K562 (cell line): ENCODE measurements at regions not wholly inside any gene's neighbourhood (a gene's known extent, or its start where the extent isn't known, plus 50 kb on each side); places are given as distances from the start of the nearest gene placed in this dataset.
"Not testable (repeated sequence)": the region's sequence is repeated elsewhere in the genome, so short reads cannot be mapped to it uniquely, and the experiment has no call there.

Source experiments
- ATAC-seq: fragments of 200-7000 bp; cut with Tn5 transposase; 3 replicates; pipeline ENCODE4 v1.9.1; 2020; ENCODE audit warnings: moderate library complexity
- BruUV-seq: library from RNA; stranded (reverse); fragments of 400-500 nt; replicated peaks from 2 replicates; lab custom pipeline; 2021; lab: Mats Ljungman, UMichigan
- CTCF ChIA-PET: fragments of 300-600 bp; formaldehyde crosslinking; extraction: SDS; loops from one replicate; lab custom pipeline; 2021; ENCODE audit warnings: low intra/inter-chr PET ratio; lab: Yijun Ruan, JAX
- POLR2A ChIA-PET: fragments of 300-600, 350-650 bp; sonication (Branson Sonifier 250); formaldehyde crosslinking; extraction: SDS; loops from one replicate; lab custom pipeline; 2021; ENCODE audit warnings: antibody characterized with exemption, inconsistent platforms; lab: Yijun Ruan, JAX
- DNase-seq, 4 experiments: peaks; one replicate each; pipeline versions ENCODE4 v3.0.0 to v3.0.0-alpha.2; 2011 to 2018; ENCODE audit warnings: low spot score in 3 of 4, mixed read lengths in 3 of 4; ENCODE audit errors: extremely low read depth in 1 of 4
- FAIRE-seq: peaks from 2 replicates; lab custom pipeline; 2011; peaks lifted over from hg19 to GRCh38; lab: Jason Lieb, UNC
- H2AFZ ChIP-seq: 2 replicates; pipeline ENCODE4 v1.6.0; 2011; ENCODE audit warnings: low read depth, low read length, control low read depth, inconsistent platforms
- H3K27ac ChIP-seq: fragments of 200-600 bp; 3 replicates; pipeline ENCODE4 v1.8.0; 2011; ENCODE audit warnings: low read depth, mild to moderate bottlenecking, control low read depth, inconsistent platforms, low read length, moderate library complexity, mixed read lengths; ENCODE audit errors: extremely low read depth
- H3K27me3 ChIP-seq, 2 experiments: fragments of 300-600 bp in 1 of 2; 2 replicates in 1 of 2; 3 replicates in 1 of 2; pipeline versions ENCODE4 v1.6.0 to v1.8.0; 2011; ENCODE audit warnings: inconsistent platforms in 2 of 2, low read length in 2 of 2, mild to moderate bottlenecking in 1 of 2, mixed read lengths in 1 of 2, moderate library complexity in 1 of 2; ENCODE audit not compliant: control insufficient read depth in 2 of 2, insufficient read depth in 2 of 2
- H3K36me3 ChIP-seq: fragments of 300-600 bp; 3 replicates; pipeline ENCODE4 v1.8.0; 2011; ENCODE audit warnings: mild to moderate bottlenecking, low read length, inconsistent platforms; ENCODE audit not compliant: control insufficient read depth, insufficient read depth
- H3K4me1 ChIP-seq, 2 experiments: fragments of 200-600 bp in 1 of 2; replicated peaks in 1 of 2; 2 replicates in 1 of 2; 3 replicates in 1 of 2; pipeline versions ENCODE4 v1.5.1 to v1.8.0; 2011; ENCODE audit warnings: inconsistent platforms in 2 of 2, low read length in 2 of 2, mild to moderate bottlenecking in 1 of 2, mixed read lengths in 1 of 2, moderate library complexity in 1 of 2; ENCODE audit not compliant: control insufficient read depth in 2 of 2, insufficient read depth in 2 of 2
- H3K4me2 ChIP-seq: 2 replicates; pipeline ENCODE4 v1.6.1; 2011; ENCODE audit warnings: low read length, control low read depth, inconsistent platforms, mixed read lengths; ENCODE audit not compliant: insufficient read depth
- H3K4me3 ChIP-seq: fragments of 200-600 bp; sonication (generic), shearing (Covaris generic); 2 replicates; pipeline ENCODE4 v1.5.1; 2016; ENCODE audit warnings: control low read depth, inconsistent platforms
- H3K79me2 ChIP-seq: fragments of 200-600 bp; 3 replicates; pipeline ENCODE4 v1.8.0; 2011; ENCODE audit warnings: low read length, inconsistent platforms; ENCODE audit not compliant: control insufficient read depth, insufficient read depth
- H3K9ac ChIP-seq, 2 experiments: 2 replicates each; pipeline versions ENCODE4 v1.6.0 to v1.6.1; 2011; ENCODE audit warnings: low read depth in 2 of 2, low read length in 2 of 2, control low read depth in 1 of 2, inconsistent platforms in 1 of 2, mild to moderate bottlenecking in 1 of 2, mixed read lengths in 1 of 2; ENCODE audit not compliant: insufficient read depth in 1 of 2
- H3K9me1 ChIP-seq: one replicate; pipeline ENCODE4 v1.6.0; 2011; ENCODE audit warnings: inconsistent platforms, mild to moderate bottlenecking, low read length, moderate library complexity; ENCODE audit not compliant: control insufficient read depth, insufficient read depth
- H3K9me3 ChIP-seq: replicated peaks from 2 replicates; pipeline ENCODE4 v1.5.1; 2011; ENCODE audit warnings: low read depth, low read length, inconsistent platforms; ENCODE audit not compliant: control insufficient read depth, insufficient read depth
- H4K20me1 ChIP-seq: replicated peaks from 2 replicates; pipeline ENCODE4 v1.6.1; 2011; ENCODE audit warnings: low read length, inconsistent platforms, mixed read lengths; ENCODE audit not compliant: control insufficient read depth, insufficient read depth
- CAMTA2 ChIP-seq: fragments of 250-450 bp; sonication (Bioruptor Pico); conservative IDR thresholded peaks from 2 replicates; pipeline ENCODE4 v1.5.1; 2022
- CHD2 ChIP-seq: IDR thresholded peaks from 2 replicates; pipeline ENCODE4 v1.6.1; 2011; ENCODE audit warnings: low read depth, low read length
- HSF4 ChIP-seq: fragments of 250-450 bp; sonication (Bioruptor Pico); IDR thresholded peaks from 2 replicates; pipeline ENCODE4 v2.1.2; 2022; ENCODE audit warnings: mild to moderate bottlenecking, moderate library complexity, borderline replicate concordance
- NR2F6 ChIP-seq: fragments of 450-650 bp; formaldehyde crosslinking; IDR thresholded peaks from 2 replicates; pipeline ENCODE4 v1.4.0; 2020; ENCODE audit warnings: mild to moderate bottlenecking
- PCBP1 ChIP-seq: fragments of 200-400 bp; formaldehyde crosslinking; IDR thresholded peaks from 2 replicates; pipeline ENCODE4 v1.6.1; 2018; ENCODE audit warnings: mild to moderate bottlenecking, low read depth, low read length; ENCODE audit not compliant: poor library complexity, severe bottlenecking
- REST ChIP-seq, 2 experiments: fragments of 450-650 bp; formaldehyde crosslinking in 1 of 2; IDR thresholded peaks; 2 replicates each; pipeline versions ENCODE4 v1.4.0 to v1.6.1; 2014 to 2020; ENCODE audit warnings: mild to moderate bottlenecking in 2 of 2, borderline replicate concordance in 1 of 2, low read depth in 1 of 2
- ZC3H8 ChIP-seq: fragments of 450-650 bp; IDR thresholded peaks from 2 replicates; pipeline ENCODE4 v1.6.1; 2017
- ZNF561 ChIP-seq: fragments of 450-650 bp; formaldehyde crosslinking; conservative IDR thresholded peaks from 2 replicates; pipeline ENCODE4 v1.4.0; 2020; ENCODE audit warnings: mild to moderate bottlenecking, moderate library complexity
- ZNF707 ChIP-seq: fragments of 250-450 bp; sonication (Bioruptor Pico); conservative IDR thresholded peaks from 2 replicates; pipeline ENCODE4 v1.8.0; 2022; ENCODE audit warnings: inconsistent platforms, mild to moderate bottlenecking, moderate library complexity
- WGBS: fragments of 100-300 bp; shearing (Covaris generic); methylation state at CpG from one replicate; pipeline ENCODE4 v1.1.6; 2016; ENCODE audit warnings: low coverage, mixed read lengths; ENCODE audit not compliant: insufficient coverage; ENCODE audit errors: missing lambda C conversion rate; 5-methylcytosine and 5-hydroxymethylcytosine counted together
- in situ Hi-C: fragments of 300-500 bp; cut with MboI; formaldehyde crosslinking; loops from 4 replicates; pipeline ENCODE4 v1.15.0; 2018; ENCODE audit warnings: inconsistent platforms, mixed read lengths
- intact Hi-C: fragments of 100-400 bp; cut with micrococcal nuclease; formaldehyde crosslinking; loops from 2 replicates; pipeline ENCODE4 v1.14.2; 2022

GRCh38 chr20:30502670-30503069 is 754.8 kb upstream of the DEFB115 start (continued):
- no peak for TF ChIP-seq REST (IDR thresholded peaks at IDR 0.05; ENCODE audit: borderline replicate concordance)
- TF ChIP-seq REST (CRISPR knock-in tag; IDR thresholded peaks at IDR 0.05; ENCODE audit: low read depth): no peak
- no peak for TF ChIP-seq ZNF707 (CRISPR knock-in tag)
- no peak for TF ChIP-seq CAMTA2 (CRISPR knock-in tag)
- no peak for TF ChIP-seq ZNF561
- no peak for TF ChIP-seq PCBP1
- no peak for TF ChIP-seq HSF4
- no peak for TF ChIP-seq NR2F6
- no peak for TF ChIP-seq ZC3H8
- TF ChIP-seq CHD2: no peak

DNA sequence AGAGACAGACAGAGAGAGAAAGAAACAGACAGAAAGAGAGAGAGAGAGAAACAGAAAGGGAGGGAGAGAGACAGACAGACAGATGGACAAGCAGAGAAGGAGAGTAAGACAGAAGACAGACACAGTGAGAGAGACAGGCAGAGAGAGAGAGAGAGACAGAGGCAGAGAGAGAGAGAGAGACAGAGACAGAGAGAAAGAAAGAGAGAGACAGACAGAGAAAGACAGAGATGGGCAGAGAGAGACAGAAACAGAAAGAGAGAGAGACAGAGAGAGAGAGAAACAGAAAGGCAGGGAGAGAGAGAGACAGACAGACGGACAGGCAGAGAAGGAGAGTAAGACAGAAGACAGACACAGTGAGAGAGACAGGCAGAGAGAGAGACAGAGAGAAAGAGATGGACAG is 754.3 kb upstream of the DEFB115 start:
- H3K9me1 ChIP-seq, H3K4me3 ChIP-seq, H3K4me1 ChIP-seq, ATAC-seq, H2AFZ ChIP-seq, H3K9me3 ChIP-seq, FAIRE-seq, H3K79me2 ChIP-seq, H4K20me1 ChIP-seq, H3K27ac ChIP-seq, POLR2A ChIA-PET, BruUV-seq, DNase-seq, H3K9ac ChIP-seq, H3K36me3 ChIP-seq, CTCF ChIA-PET, H3K4me2 ChIP-seq: not testable (repeated sequence)
- peaks cover 0 to 11% of the 10 kb centered on the region in 2 experiments; a peak in 2 of 5 replicates for H3K27me3 ChIP-seq
- 0% methylated on average over 1 of the region's 1 CpG for WGBS
- in situ Hi-C loops (loop anchor here (25.0 kb wide), 1 partner anchor 141 kb away; no protein-coding TSS in a partner anchor), intact Hi-C loops (loop anchor here (10.0 kb wide), 2 partner anchors 82 to 738 kb away; no protein-coding TSS in a partner anchor)
